Peyer's patch (tissue), 4 donors: ENCODE measurements at regions not wholly inside any gene's neighbourhood (a gene's known extent, or its start where the extent isn't known, plus 50 kb on each side); places are given as distances from the start of the nearest gene placed in this dataset.
"Not testable (repeated sequence)": the region's sequence is repeated elsewhere in the genome, so short reads cannot be mapped to it uniquely, and the experiment has no call there.

Source experiments
- CTCF ChIP-seq, 6 experiments: fragments of 450-650 bp in 4 of 6; fragments of 200-600 bp in 2 of 6; sonication (generic) in 1 of 6; IDR thresholded peaks; one replicate each; pipeline ENCODE4 v1.5.1; 2017 to 2019; ENCODE audit warnings: antibody characterized with exemption in 6 of 6, mild to moderate bottlenecking in 3 of 6, moderate library complexity in 1 of 6
- POLR2A ChIP-seq, 2 donors: fragments of 450-650 bp; IDR thresholded peaks; one replicate each; pipeline ENCODE4 v1.5.1; 2017; ENCODE audit warnings: antibody characterized with exemption in 2 of 2, mild to moderate bottlenecking in 2 of 2, moderate library complexity in 2 of 2

- TF ChIP-seq CTCF, POLR2A (IDR thresholded peaks at IDR 0.05): not testable (repeated sequence)
These were observed 750.7 kb downstream of the SPATA31A1 start for GRCh38 chr9:40106003-40106782.
